ENCODE measurements at regions not wholly inside any gene's neighbourhood (a gene's known extent, or its start where the extent isn't known, plus 50 kb on each side); places are given as distances from the start of the nearest gene placed in this dataset.

GRCh38 chr6:149225370-149225769 is 92.1 kb upstream of the TAB2 start:
- H3K36me3 ChIP-seq: no peaks in the 10 kb centered on the region
- intact Hi-C loops (cut with DNase I): no loop called here
- no peaks in the 10 kb centered on the region for H3K4me1 ChIP-seq
- H3K9me3 ChIP-seq: no peaks in the 10 kb centered on the region
- no peak for DNase-seq
- no peak for TF ChIP-seq CTCF (IDR thresholded peaks at IDR 0.05)
- no peak for ATAC-seq
- H3K27me3 ChIP-seq (ENCODE audit: low read depth): no peaks in the 10 kb centered on the region
- H3K27ac ChIP-seq: no peak overlapping the region
- no peak overlapping the region for H3K4me3 ChIP-seq

GRCh38 chr6:149225946-149226345 is 91.6 kb upstream of the TAB2 start:
- intact Hi-C loops (cut with DNase I): no loop called here
- TF ChIP-seq CTCF (IDR thresholded peaks at IDR 0.05): no peak
- no peak for DNase-seq
- Histone ChIP-seq H3K27me3 (ENCODE audit: low read depth) (no peaks in the 10 kb centered on the region), H3K27ac (no peak overlapping the region), H3K36me3 (no peaks in the 10 kb centered on the region), H3K9me3 (no peaks in the 10 kb centered on the region), H3K4me1 (no peaks in the 10 kb centered on the region), H3K4me3 (no peak overlapping the region)
- no peak for ATAC-seq

GRCh38 chr6:149227796-149228195 is 89.7 kb upstream of the TAB2 start:
- Histone ChIP-seq H3K36me3 (no peaks in the 10 kb centered on the region), H3K4me3 (no peak overlapping the region), H3K27ac (no peak overlapping the region), H3K9me3 (no peaks in the 10 kb centered on the region), H3K4me1 (no peaks in the 10 kb centered on the region), H3K27me3 (ENCODE audit: low read depth) (no peaks in the 10 kb centered on the region)
- ATAC-seq (no peak), DNase-seq (no peak)
- intact Hi-C loops (cut with DNase I): no loop called here
- TF ChIP-seq CTCF (IDR thresholded peaks at IDR 0.05): no peak

GRCh38 chr6:149228311-149228955 is 89.1 kb upstream of the TAB2 start:
- intact Hi-C loops (cut with DNase I): no loop called here
- ATAC-seq: no peak
- Histone ChIP-seq H3K4me3 (no peak overlapping the region), H3K36me3 (no peaks in the 10 kb centered on the region), H3K27ac (no peak overlapping the region), H3K9me3 (no peaks in the 10 kb centered on the region), H3K27me3 (ENCODE audit: low read depth) (no peaks in the 10 kb centered on the region), H3K4me1 (no peaks in the 10 kb centered on the region)
- DNase-seq: no peak
- no peak for TF ChIP-seq CTCF (IDR thresholded peaks at IDR 0.05)

- intact Hi-C loops (cut with DNase I): no loop called here
- Histone ChIP-seq H3K36me3 (no peaks in the 10 kb centered on the region), H3K9me3 (no peaks in the 10 kb centered on the region), H3K27ac (no peak overlapping the region), H3K27me3 (ENCODE audit: low read depth) (no peaks in the 10 kb centered on the region), H3K4me3 (no peak overlapping the region), H3K4me1 (no peaks in the 10 kb centered on the region)
- ATAC-seq (no peak), DNase-seq (no peak)
- TF ChIP-seq CTCF (IDR thresholded peaks at IDR 0.05): no peak
Observed at GRCh38 chr6:149229096-149229495, 88.4 kb upstream of the TAB2 start.

Data from lower lobe of right lung (tissue), 2 donors.